ENCODE measurements at regions not wholly inside any gene's neighbourhood (a gene's known extent, or its start where the extent isn't known, plus 50 kb on each side); places are given as distances from the start of the nearest gene placed in this dataset.
A peak's percentile ranks its signal among the peaks of the same experiment; 100 is the strongest.
"Not testable (repeated sequence)": the region's sequence is repeated elsewhere in the genome, so short reads cannot be mapped to it uniquely, and the experiment has no call there.

DNA sequence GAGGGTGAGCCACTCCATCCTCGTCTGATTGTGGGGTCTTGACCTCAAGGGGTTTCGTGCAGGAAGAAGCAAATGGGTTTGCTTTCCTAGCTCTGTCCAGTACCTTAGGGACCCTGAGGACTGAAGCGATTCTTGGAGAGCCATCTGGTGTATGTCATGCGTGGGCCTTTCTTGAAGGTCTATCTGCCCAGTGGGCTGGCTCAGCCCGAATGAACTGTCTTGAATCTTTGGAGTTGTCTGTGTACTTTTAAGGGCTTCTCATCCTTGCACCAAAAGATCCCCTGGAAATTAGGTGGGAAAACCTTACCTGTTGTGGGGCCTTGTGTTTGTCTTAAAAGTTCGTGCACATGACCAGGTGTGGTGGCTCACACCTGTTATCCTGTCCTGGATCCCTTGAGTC lies 135.4 kb upstream of the ERV3-1 start:
- intact Hi-C loops (cut with micrococcal nuclease; ENCODE audit: unreplicated experiment); CTCF ChIA-PET (ENCODE audit: unreplicated experiment); POLR2A ChIA-PET: not testable (repeated sequence)

DNA sequence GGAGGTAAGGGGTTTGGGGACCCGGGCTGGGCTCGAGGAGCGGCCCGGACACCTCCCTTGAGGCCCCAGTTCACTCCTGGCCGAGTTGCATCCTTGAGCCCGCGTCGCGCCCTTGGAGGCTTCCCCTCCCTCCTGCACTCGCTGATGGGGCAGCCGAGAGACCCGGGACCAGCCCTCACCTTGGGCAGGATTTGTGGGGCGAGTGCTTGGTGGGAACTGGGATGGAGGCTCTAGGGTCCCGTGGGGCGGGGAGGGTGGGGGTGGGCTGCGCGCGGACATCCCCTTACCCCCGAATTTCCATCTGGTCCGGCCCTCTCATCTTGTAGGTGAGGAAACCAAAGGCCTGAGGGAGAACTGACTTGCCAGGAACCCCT lies 134.9 kb upstream of the ERV3-1 start:
- peak; percentile 14 for DNase-seq (ENCODE audit: low spot score)

More for the DNA sequence above, 135.4 kb upstream of the ERV3-1 start:
- H3K4me2 ChIP-seq (ENCODE audit: low read length); H4K20me1 ChIP-seq (ENCODE audit: insufficient read depth, low read length); H3K36me3 ChIP-seq (ENCODE audit: insufficient read depth, low read length); DNase-seq (ENCODE audit: low spot score); BruUV-seq (replicated peaks); H2AFZ ChIP-seq (ENCODE audit: low read length); H3K79me2 ChIP-seq (ENCODE audit: insufficient read depth, low read depth, low read length); H3K27ac ChIP-seq (ENCODE audit: low read depth, low read length, poor library complexity, severe bottlenecking); H3K9me2 ChIP-seq (ENCODE audit: insufficient read depth, low read length); H3K9me3 ChIP-seq (ENCODE audit: low read length); H3K4me3 ChIP-seq (ENCODE audit: low read depth, low read length, poor library complexity, severe bottlenecking); H3K4me1 ChIP-seq (ENCODE audit: insufficient read depth, low read length, poor library complexity, severe bottlenecking): not testable (repeated sequence)

DNA sequence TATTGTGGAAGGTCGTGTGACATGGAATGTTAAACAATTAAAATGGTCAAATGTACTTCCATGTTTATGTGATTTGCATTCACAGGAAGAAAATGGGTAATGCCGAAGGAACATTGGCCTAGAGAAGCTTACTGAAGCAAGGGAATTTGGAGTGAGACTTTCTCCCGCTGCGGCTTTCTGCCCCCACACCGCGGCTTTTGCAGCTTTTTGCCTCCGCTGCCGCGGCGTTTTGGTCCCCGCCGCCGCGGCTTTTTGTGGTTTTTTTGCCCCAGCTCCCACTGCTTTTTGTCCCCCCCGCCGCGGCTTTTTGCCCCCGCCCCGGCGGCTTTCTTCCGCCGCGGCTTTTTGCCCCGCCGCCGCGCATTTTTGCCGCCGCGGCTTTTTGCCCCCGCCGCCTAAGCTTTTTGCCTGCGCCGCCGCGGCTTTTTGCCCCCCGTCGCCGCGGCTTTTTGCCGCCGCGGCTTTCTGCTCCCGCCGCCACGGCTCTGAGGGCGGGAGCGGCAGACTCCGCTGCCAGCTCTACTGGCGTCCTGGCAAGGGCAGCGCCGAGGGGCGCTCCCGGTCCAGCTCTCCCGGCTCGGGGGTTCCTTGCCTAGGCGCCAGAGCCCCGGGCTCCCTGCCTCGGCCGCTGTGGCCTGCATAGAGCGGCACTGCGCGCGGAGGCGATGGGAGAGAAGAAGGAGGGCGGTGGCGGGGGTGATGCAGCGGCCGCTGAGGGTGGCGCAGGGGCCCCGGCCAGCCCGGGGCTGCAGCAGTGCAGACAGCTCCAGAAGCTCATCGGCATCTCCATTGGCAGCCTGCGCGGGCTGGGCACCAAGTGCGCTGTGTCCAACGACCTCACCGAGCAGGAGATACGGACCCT lies 134.3 kb upstream of the ERV3-1 start:
- H3K79me2 ChIP-seq (ENCODE audit: insufficient read depth, low read depth, low read length); H3K4me1 ChIP-seq (ENCODE audit: insufficient read depth, low read length, poor library complexity, severe bottlenecking); H3K36me3 ChIP-seq (ENCODE audit: insufficient read depth, low read length); H3K9me3 ChIP-seq (ENCODE audit: low read length); BruUV-seq (replicated peaks); CTCF ChIA-PET (ENCODE audit: unreplicated experiment); DNase-seq (ENCODE audit: low spot score); H3K9me2 ChIP-seq (ENCODE audit: insufficient read depth, low read length); intact Hi-C loops (cut with micrococcal nuclease; ENCODE audit: unreplicated experiment); H4K20me1 ChIP-seq (ENCODE audit: insufficient read depth, low read length); POLR2A ChIA-PET; H2AFZ ChIP-seq (ENCODE audit: low read length): not testable (repeated sequence)
- Histone ChIP-seq H3K27ac (ENCODE audit: low read depth, low read length, poor library complexity, severe bottlenecking) (peak overlapping the region; percentile 37), H3K4me2 (ENCODE audit: low read length) (peak overlapping the region; percentile 53; the same call in 1 of the 2 replicates), H3K4me3 (ENCODE audit: low read depth, low read length, poor library complexity, severe bottlenecking) (peak overlapping the region; percentile 66)

More for the DNA sequence above, 134.9 kb upstream of the ERV3-1 start:
- CTCF ChIA-PET (ENCODE audit: unreplicated experiment); BruUV-seq (replicated peaks); H3K36me3 ChIP-seq (ENCODE audit: insufficient read depth, low read length); POLR2A ChIA-PET; H3K79me2 ChIP-seq (ENCODE audit: insufficient read depth, low read depth, low read length); H3K9me2 ChIP-seq (ENCODE audit: insufficient read depth, low read length); H4K20me1 ChIP-seq (ENCODE audit: insufficient read depth, low read length); intact Hi-C loops (cut with micrococcal nuclease; ENCODE audit: unreplicated experiment); H3K4me1 ChIP-seq (ENCODE audit: insufficient read depth, low read length, poor library complexity, severe bottlenecking); H2AFZ ChIP-seq (ENCODE audit: low read length); H3K9me3 ChIP-seq (ENCODE audit: low read length): not testable (repeated sequence)
- Histone ChIP-seq H3K4me3 (ENCODE audit: low read depth, low read length, poor library complexity, severe bottlenecking) (peak overlapping the region; percentile 66), H3K4me2 (ENCODE audit: low read length) (peak overlapping the region; percentile 53; the same call in 1 of the 2 replicates), H3K27ac (ENCODE audit: low read depth, low read length, poor library complexity, severe bottlenecking) (peak overlapping the region; percentile 37)

DNA sequence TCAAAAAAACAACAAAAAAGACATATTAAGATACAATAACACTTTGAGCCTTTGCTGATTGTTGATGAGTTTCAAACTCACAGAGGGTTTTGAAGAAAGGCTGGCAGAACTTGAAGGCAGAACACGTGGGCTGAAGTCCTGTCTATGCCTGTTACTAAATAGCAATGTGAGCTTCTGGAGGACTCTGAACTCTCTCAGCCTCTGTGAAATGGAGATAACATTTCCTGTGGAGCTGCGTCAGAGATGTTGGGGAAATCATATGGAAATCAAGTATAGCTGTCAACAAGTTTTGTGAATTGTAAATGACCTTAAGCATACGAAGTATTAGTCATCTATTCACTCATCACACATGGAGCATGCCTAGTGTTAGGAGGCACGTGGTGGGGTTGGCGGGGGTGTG lies 130.4 kb upstream of the ERV3-1 start:
- POLR2A ChIA-PET; H3K4me3 ChIP-seq (ENCODE audit: low read depth, low read length, poor library complexity, severe bottlenecking); H3K4me1 ChIP-seq (ENCODE audit: insufficient read depth, low read length, poor library complexity, severe bottlenecking); BruUV-seq (replicated peaks); H3K9me3 ChIP-seq (ENCODE audit: low read length); CTCF ChIA-PET (ENCODE audit: unreplicated experiment); H4K20me1 ChIP-seq (ENCODE audit: insufficient read depth, low read length); H3K79me2 ChIP-seq (ENCODE audit: insufficient read depth, low read depth, low read length); H3K36me3 ChIP-seq (ENCODE audit: insufficient read depth, low read length); H3K4me2 ChIP-seq (ENCODE audit: low read length); H2AFZ ChIP-seq (ENCODE audit: low read length); H3K9me2 ChIP-seq (ENCODE audit: insufficient read depth, low read length); DNase-seq (ENCODE audit: low spot score); intact Hi-C loops (cut with micrococcal nuclease; ENCODE audit: unreplicated experiment); H3K27ac ChIP-seq (ENCODE audit: low read depth, low read length, poor library complexity, severe bottlenecking): not testable (repeated sequence)

GRCh38 chr7:65133087-65133486 lies 126.6 kb upstream of the ERV3-1 start:
- H3K4me2 ChIP-seq (ENCODE audit: low read length); H3K9me3 ChIP-seq (ENCODE audit: low read length); H2AFZ ChIP-seq (ENCODE audit: low read length); H3K36me3 ChIP-seq (ENCODE audit: insufficient read depth, low read length); H3K9me2 ChIP-seq (ENCODE audit: insufficient read depth, low read length); H3K79me2 ChIP-seq (ENCODE audit: insufficient read depth, low read depth, low read length); H3K4me3 ChIP-seq (ENCODE audit: low read depth, low read length, poor library complexity, severe bottlenecking); H3K4me1 ChIP-seq (ENCODE audit: insufficient read depth, low read length, poor library complexity, severe bottlenecking); POLR2A ChIA-PET; H3K27ac ChIP-seq (ENCODE audit: low read depth, low read length, poor library complexity, severe bottlenecking); intact Hi-C loops (cut with micrococcal nuclease; ENCODE audit: unreplicated experiment); DNase-seq (ENCODE audit: low spot score); BruUV-seq (replicated peaks); CTCF ChIA-PET (ENCODE audit: unreplicated experiment); H4K20me1 ChIP-seq (ENCODE audit: insufficient read depth, low read length): not testable (repeated sequence)

DNA sequence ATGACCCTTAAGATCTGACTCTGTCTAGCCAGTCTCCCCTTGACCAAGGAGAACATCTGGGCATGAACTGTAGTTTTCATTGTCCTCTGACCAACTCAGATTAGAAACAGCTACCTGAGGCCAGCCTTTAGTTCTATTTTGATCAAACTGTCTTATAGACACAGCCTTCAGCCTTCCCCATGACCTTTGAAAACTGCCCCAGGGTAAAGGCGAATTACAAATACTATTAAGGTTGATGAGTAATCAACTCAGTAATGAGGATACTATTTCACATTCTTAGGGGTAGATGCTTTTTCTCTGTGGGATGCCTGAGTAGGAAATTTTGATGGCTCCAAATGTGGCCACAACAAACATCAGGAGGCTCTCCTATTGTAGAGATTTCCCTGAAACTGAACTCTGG lies 125.8 kb upstream of the ERV3-1 start:
- H3K36me3 ChIP-seq (ENCODE audit: insufficient read depth, low read length); H3K9me3 ChIP-seq (ENCODE audit: low read length); CTCF ChIA-PET (ENCODE audit: unreplicated experiment); POLR2A ChIA-PET; H2AFZ ChIP-seq (ENCODE audit: low read length); H3K4me2 ChIP-seq (ENCODE audit: low read length); intact Hi-C loops (cut with micrococcal nuclease; ENCODE audit: unreplicated experiment); H3K79me2 ChIP-seq (ENCODE audit: insufficient read depth, low read depth, low read length); H3K9me2 ChIP-seq (ENCODE audit: insufficient read depth, low read length); DNase-seq (ENCODE audit: low spot score); H3K27ac ChIP-seq (ENCODE audit: low read depth, low read length, poor library complexity, severe bottlenecking); H3K4me1 ChIP-seq (ENCODE audit: insufficient read depth, low read length, poor library complexity, severe bottlenecking); H3K4me3 ChIP-seq (ENCODE audit: low read depth, low read length, poor library complexity, severe bottlenecking); H4K20me1 ChIP-seq (ENCODE audit: insufficient read depth, low read length); BruUV-seq (replicated peaks): not testable (repeated sequence)
